Spleen (tissue), 7 donors: ENCODE measurements at regions not wholly inside any gene's neighbourhood (a gene's known extent, or its start where the extent isn't known, plus 50 kb on each side); places are given as distances from the start of the nearest gene placed in this dataset.

Experiments
- CTCF ChIP-seq, 11 experiments: fragments of 200-600 bp in 7 of 11; fragments of 450-650 bp in 4 of 11; sonication (generic) in 4 of 11; IDR thresholded peaks in 8 of 11; conservative IDR thresholded peaks in 3 of 11; 1 replicate in 7 of 11; 2 replicates in 4 of 11; pipeline versions ENCODE4 v1.4.0 to v1.8.0; 2016 to 2021; ENCODE audit warnings: antibody characterized with exemption in 11 of 11, inconsistent platforms in 4 of 11, mild to moderate bottlenecking in 1 of 11
- POLR2A ChIP-seq, 3 donors: fragments of 450-650 bp; IDR thresholded peaks; one replicate each; pipeline ENCODE4 v1.5.1; 2017; ENCODE audit warnings: antibody characterized with exemption in 3 of 3, mild to moderate bottlenecking in 1 of 3
- POLR2AphosphoS5 ChIP-seq, 3 donors: sonication (generic); formaldehyde crosslinking; IDR thresholded peaks; one replicate each; pipeline ENCODE4 v1.5.1; 2017; ENCODE audit warnings: antibody characterized with exemption in 3 of 3
- donor health status: DM: no; HTN: no; CAD: no; lungs with moderate emphysema.
- donor health status: DM: no; HTN: no; CAD: no.
- donor health status: DM: no; HTN: no; CAD: no.

GRCh38 chr18:61669320-61669719 lies 223.5 kb downstream of the RNF152 start:
- no peak for TF ChIP-seq CTCF (IDR thresholded peaks at IDR 0.05 in 8 of 11, conservative IDR thresholded peaks at IDR 0.05 in 3 of 11)
- no peak for TF ChIP-seq POLR2A (IDR thresholded peaks at IDR 0.05)
- no peak for TF ChIP-seq POLR2AphosphoS5 (IDR thresholded peaks at IDR 0.05)
